Smooth muscle cell (in vitro differentiated cells): ENCODE measurements at regions not wholly inside any gene's neighbourhood (a gene's known extent, or its start where the extent isn't known, plus 50 kb on each side); places are given as distances from the start of the nearest gene placed in this dataset.
A peak's percentile ranks its signal among the peaks of the same experiment; 100 is the strongest.

Experiments
- DNase-seq: peaks from one replicate; lab custom pipeline; 2025; ENCODE audit not compliant: unreplicated experiment; lab: John Stamatoyannopoulos, UW
- H2AFZ ChIP-seq: fragments of 200-600 bp; sonication (generic); 2 replicates; pipeline ENCODE4 v1.6.0; 2016; ENCODE audit warnings: antibody characterized with exemption, low read depth, mild to moderate bottlenecking
- H3F3A ChIP-seq: fragments of 200-600 bp; sonication (generic); 2 replicates; pipeline ENCODE4 v1.6.0; 2017; ENCODE audit warnings: antibody characterized with exemption, low read depth
- H3K27ac ChIP-seq: fragments of 200-600 bp; sonication (generic); 2 replicates; pipeline ENCODE4 v1.5.1; 2016; ENCODE audit warnings: low read depth, mild to moderate bottlenecking
- H3K27me3 ChIP-seq: fragments of 200-600 bp; sonication (generic); 2 replicates; pipeline ENCODE4 v1.6.1; 2016; ENCODE audit warnings: low read depth, mild to moderate bottlenecking
- H3K36me3 ChIP-seq: fragments of 200-600 bp; sonication (generic); 2 replicates; pipeline ENCODE4 v1.5.1; 2016; ENCODE audit warnings: low read depth
- H3K4me1 ChIP-seq: fragments of 200-600 bp; sonication (generic); 2 replicates; pipeline ENCODE4 v1.5.1; 2016; ENCODE audit warnings: low read depth
- H3K4me2 ChIP-seq: fragments of 200-600 bp; sonication (generic); 2 replicates; pipeline ENCODE4 v1.6.0; 2016; ENCODE audit warnings: mild to moderate bottlenecking
- H3K4me3 ChIP-seq: fragments of 200-600 bp; sonication (generic); 2 replicates; pipeline ENCODE4 v1.5.1; 2016; ENCODE audit warnings: mild to moderate bottlenecking
- H3K79me2 ChIP-seq: fragments of 200-600 bp; sonication (generic); 2 replicates; pipeline ENCODE4 v1.6.0; 2016; ENCODE audit warnings: low read depth, mild to moderate bottlenecking
- H3K9ac ChIP-seq: fragments of 200-600 bp; sonication (generic); 2 replicates; pipeline ENCODE4 v1.6.0; 2016; ENCODE audit warnings: low read depth
- H3K9me3 ChIP-seq: fragments of 200-600 bp; sonication (generic); replicated peaks from 2 replicates; pipeline ENCODE4 v1.5.1; 2016; ENCODE audit warnings: low read depth
- H4K20me1 ChIP-seq: fragments of 200-600 bp; sonication (generic); 2 replicates; pipeline ENCODE4 v1.6.0; 2016; ENCODE audit warnings: low read depth
- CTCF ChIP-seq: fragments of 200-600 bp; sonication (generic); IDR thresholded peaks from 2 replicates; pipeline ENCODE4 v1.5.1; 2017; ENCODE audit warnings: borderline replicate concordance, mild to moderate bottlenecking, antibody characterized with exemption; ENCODE audit not compliant: insufficient read depth, poor library complexity, severe bottlenecking
- WGBS: methylation state at CpG from one replicate; pipeline ENCODE4 v1.1.7; 2016; ENCODE audit warnings: low lambda C conversion rate; 5-methylcytosine and 5-hydroxymethylcytosine counted together

- H3F3A ChIP-seq = no peaks in the 10 kb centered on the region
- no peaks in the 10 kb centered on the region for H3K4me1 ChIP-seq
- H3K9ac ChIP-seq = no peak overlapping the region
- no peak overlapping the region for H2AFZ ChIP-seq
- no peak overlapping the region for H3K4me2 ChIP-seq
- no peak overlapping the region for H3K4me3 ChIP-seq
- TF ChIP-seq CTCF = no peak
- no peaks in the 10 kb centered on the region for H3K79me2 ChIP-seq
- H3K27ac ChIP-seq = no peak overlapping the region
- no peak for DNase-seq
- no peaks in the 10 kb centered on the region for H3K9me3 ChIP-seq
- H4K20me1 ChIP-seq = no peaks in the 10 kb centered on the region
- WGBS = 100% methylated on average over 1 of the region's 1 CpG
- no peaks in the 10 kb centered on the region for H3K27me3 ChIP-seq
- H3K36me3 ChIP-seq = no peaks in the 10 kb centered on the region
Measured at GRCh38 chr17:13240851-13241250, 223.0 kb upstream of the ELAC2 start.

GRCh38 chr17:13230350-13231264 lies 212.8 kb upstream of the ELAC2 start:
- 78% methylated on average over 11 of the region's 11 CpGs for WGBS

GRCh38 chr17:13228225-13228624 lies 210.4 kb upstream of the ELAC2 start:
- H3K27ac ChIP-seq = no peak overlapping the region
- no peaks in the 10 kb centered on the region for H3K79me2 ChIP-seq
- H3K4me1 ChIP-seq = no peaks in the 10 kb centered on the region
- H4K20me1 ChIP-seq = no peaks in the 10 kb centered on the region
- H3K36me3 ChIP-seq = no peaks in the 10 kb centered on the region
- no peak overlapping the region for H3K9ac ChIP-seq
- no peak for TF ChIP-seq CTCF
- DNase-seq = no peak
- H3F3A ChIP-seq = no peaks in the 10 kb centered on the region
- H2AFZ ChIP-seq = no peak overlapping the region
- no peaks in the 10 kb centered on the region for H3K27me3 ChIP-seq
- H3K9me3 ChIP-seq = no peaks in the 10 kb centered on the region
- no peak overlapping the region for H3K4me3 ChIP-seq
- no peak overlapping the region for H3K4me2 ChIP-seq
- WGBS = 91% methylated on average over 2 of the region's 2 CpGs

More at GRCh38 chr17:13230350-13231264, 212.8 kb upstream of the ELAC2 start:
- DNase-seq = no peak
- Histone ChIP-seq H3K27ac (no peak overlapping the region), H4K20me1 (no peaks in the 10 kb centered on the region), H3K36me3 (no peaks in the 10 kb centered on the region), H3F3A (no peaks in the 10 kb centered on the region), H3K27me3 (no peaks in the 10 kb centered on the region), H3K4me1 (no peaks in the 10 kb centered on the region), H3K4me2 (no peak overlapping the region), H2AFZ (no peak overlapping the region), H3K4me3 (no peak overlapping the region), H3K9me3 (no peaks in the 10 kb centered on the region), H3K9ac (no peak overlapping the region), H3K79me2 (no peaks in the 10 kb centered on the region)
- no peak for TF ChIP-seq CTCF

GRCh38 chr17:13222975-13223374 lies 205.1 kb upstream of the ELAC2 start:
- no peaks in the 10 kb centered on the region for H3K4me1 ChIP-seq
- 54% methylated on average over 4 of the region's 4 CpGs for WGBS
- no peaks in the 10 kb centered on the region for H3K36me3 ChIP-seq
- H3K79me2 ChIP-seq = no peaks in the 10 kb centered on the region
- H3K9ac ChIP-seq = no peak overlapping the region
- no peak overlapping the region for H3K27ac ChIP-seq
- H4K20me1 ChIP-seq = no peaks in the 10 kb centered on the region
- H3K4me3 ChIP-seq = no peak overlapping the region
- no peaks in the 10 kb centered on the region for H3F3A ChIP-seq
- no peaks in the 10 kb centered on the region for H3K27me3 ChIP-seq
- DNase-seq = no peak
- H3K9me3 ChIP-seq = no peaks in the 10 kb centered on the region
- no peak overlapping the region for H2AFZ ChIP-seq
- TF ChIP-seq CTCF = no peak
- H3K4me2 ChIP-seq = peak overlapping the region; percentile 43
